ENCODE measurements at regions not wholly inside any gene's neighbourhood (a gene's known extent, or its start where the extent isn't known, plus 50 kb on each side); places are given as distances from the start of the nearest gene placed in this dataset.

DNA sequence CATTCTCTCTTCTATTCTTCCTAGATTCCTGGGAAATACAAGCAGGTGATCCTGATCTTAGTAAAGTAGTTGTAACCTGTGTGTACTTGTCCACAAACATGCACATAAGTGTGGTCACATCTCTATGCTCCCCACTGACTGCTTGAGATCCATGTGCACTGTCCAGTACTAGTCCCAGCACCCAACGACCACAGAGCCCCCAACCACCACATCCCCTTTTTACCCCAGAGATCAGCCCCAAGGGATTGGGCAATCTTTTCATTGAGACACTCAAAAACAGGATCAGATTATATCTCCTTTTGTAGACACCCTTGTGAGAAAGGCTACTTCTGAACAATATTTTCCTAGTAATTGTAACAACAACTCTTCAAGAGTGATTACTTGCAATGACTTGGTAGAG is 240.6 kb downstream of the ACTL7B start:
- TF ChIP-seq POLR2A (IDR thresholded peaks at IDR 0.05; ENCODE audit: low read depth) = no peak
- TF ChIP-seq, protein P1, sequence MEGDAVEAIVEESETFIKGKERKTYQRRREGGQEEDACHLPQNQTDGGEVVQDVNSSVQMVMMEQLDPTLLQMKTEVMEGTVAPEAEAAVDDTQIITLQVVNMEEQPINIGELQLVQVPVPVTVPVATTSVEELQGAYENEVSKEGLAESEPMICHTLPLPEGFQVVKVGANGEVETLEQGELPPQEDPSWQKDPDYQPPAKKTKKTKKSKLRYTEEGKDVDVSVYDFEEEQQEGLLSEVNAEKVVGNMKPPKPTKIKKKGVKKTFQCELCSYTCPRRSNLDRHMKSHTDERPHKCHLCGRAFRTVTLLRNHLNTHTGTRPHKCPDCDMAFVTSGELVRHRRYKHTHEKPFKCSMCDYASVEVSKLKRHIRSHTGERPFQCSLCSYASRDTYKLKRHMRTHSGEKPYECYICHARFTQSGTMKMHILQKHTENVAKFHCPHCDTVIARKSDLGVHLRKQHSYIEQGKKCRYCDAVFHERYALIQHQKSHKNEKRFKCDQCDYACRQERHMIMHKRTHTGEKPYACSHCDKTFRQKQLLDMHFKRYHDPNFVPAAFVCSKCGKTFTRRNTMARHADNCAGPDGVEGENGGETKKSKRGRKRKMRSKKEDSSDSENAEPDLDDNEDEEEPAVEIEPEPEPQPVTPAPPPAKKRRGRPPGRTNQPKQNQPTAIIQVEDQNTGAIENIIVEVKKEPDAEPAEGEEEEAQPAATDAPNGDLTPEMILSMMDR (IDR thresholded peaks at IDR 0.05) = no peak
